ENCODE measurements at regions not wholly inside any gene's neighbourhood (a gene's known extent, or its start where the extent isn't known, plus 50 kb on each side); places are given as distances from the start of the nearest gene placed in this dataset.

DNA sequence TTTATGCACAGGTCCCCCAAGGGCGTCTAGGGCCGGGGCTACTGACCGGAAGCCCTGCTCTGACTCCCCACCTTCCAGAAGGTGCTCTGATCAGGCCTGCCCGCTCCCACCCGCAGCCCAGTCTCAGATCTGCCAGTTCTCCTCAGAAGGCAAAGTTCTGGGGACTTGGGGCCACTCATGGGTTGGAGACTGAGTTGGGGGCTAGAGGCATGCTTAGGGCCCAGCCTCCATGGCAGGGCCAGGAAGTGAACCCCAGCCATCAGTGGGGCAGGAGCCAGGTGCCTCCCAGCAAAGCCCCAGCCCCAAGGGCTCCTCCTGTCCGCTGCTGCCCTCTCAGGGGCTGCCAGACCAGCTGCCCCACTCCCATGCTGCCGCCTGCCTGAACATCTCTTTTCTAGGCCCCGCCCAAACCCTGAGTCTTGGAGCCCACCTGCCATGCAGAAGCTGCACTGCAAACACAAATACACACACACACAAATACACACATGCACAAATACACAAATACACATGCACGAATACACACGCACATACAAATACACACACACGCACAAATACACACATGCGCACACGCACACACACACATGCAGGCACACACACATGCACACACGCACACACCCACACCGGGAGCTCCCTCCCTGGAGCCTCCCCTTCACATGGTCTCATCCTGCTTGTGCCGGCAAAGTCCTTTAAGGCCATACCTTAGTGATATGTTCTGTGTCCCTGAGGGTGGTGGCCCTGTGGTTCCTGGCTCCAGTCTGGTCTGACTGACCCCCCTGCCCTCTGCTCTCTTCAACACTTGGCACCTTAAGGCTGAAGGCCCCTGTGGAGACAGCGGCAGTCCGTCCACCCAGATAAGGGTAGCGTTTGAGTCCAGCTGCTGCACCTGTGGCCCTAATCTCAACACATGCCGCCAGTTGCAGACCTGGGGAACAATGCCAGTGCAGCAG, 59.2 kb upstream of the KLF13 start:
- no peaks in the 10 kb centered on the region for H3K36me3 ChIP-seq (ENCODE audit: low read depth, low read length)
- no peaks in the 10 kb centered on the region for H3K27me3 ChIP-seq (ENCODE audit: low read length)
- no peaks in the 10 kb centered on the region for H3F3A ChIP-seq (ENCODE audit: low read length, unreplicated experiment)
- H2AFZ ChIP-seq (ENCODE audit: low read length) = no peak overlapping the region
- no peak overlapping the region for H3K4me2 ChIP-seq (ENCODE audit: low read length)
- BruUV-seq (replicated peaks) = no TSS peak
- no peak overlapping the region for H3K27ac ChIP-seq (ENCODE audit: low read length)
- H3K9ac ChIP-seq (ENCODE audit: low read length) = no peak overlapping the region
- no peaks in the 10 kb centered on the region for H3K9me2 ChIP-seq (replicated peaks; ENCODE audit: low read length)
- DNase-seq = no peak
- POLR2A ChIA-PET (ENCODE audit: unreplicated experiment) = no interaction called here
- no peak for ATAC-seq
- CTCF ChIA-PET = no interaction called here
- H3K4me3 ChIP-seq (ENCODE audit: low read length) = no peak overlapping the region
- H3K4me1 ChIP-seq (ENCODE audit: insufficient read depth, low read length) = no peaks in the 10 kb centered on the region
- H3K79me2 ChIP-seq (ENCODE audit: low read length) = no peaks in the 10 kb centered on the region
- intact Hi-C loops (cut with micrococcal nuclease) = no loop called here
- H4K20me1 ChIP-seq (ENCODE audit: low read length) = no peaks in the 10 kb centered on the region
- no peaks in the 10 kb centered on the region for H3K9me3 ChIP-seq (ENCODE audit: low read length)
- no peak for TF ChIP-seq EZH2 (IDR thresholded peaks at IDR 0.05; ENCODE audit: low read length, unreplicated experiment)
- no peak for TF ChIP-seq EZH2phosphoT487 (IDR thresholded peaks at IDR 0.05; ENCODE audit: borderline replicate concordance, low read length)
- TF ChIP-seq, protein P1, sequence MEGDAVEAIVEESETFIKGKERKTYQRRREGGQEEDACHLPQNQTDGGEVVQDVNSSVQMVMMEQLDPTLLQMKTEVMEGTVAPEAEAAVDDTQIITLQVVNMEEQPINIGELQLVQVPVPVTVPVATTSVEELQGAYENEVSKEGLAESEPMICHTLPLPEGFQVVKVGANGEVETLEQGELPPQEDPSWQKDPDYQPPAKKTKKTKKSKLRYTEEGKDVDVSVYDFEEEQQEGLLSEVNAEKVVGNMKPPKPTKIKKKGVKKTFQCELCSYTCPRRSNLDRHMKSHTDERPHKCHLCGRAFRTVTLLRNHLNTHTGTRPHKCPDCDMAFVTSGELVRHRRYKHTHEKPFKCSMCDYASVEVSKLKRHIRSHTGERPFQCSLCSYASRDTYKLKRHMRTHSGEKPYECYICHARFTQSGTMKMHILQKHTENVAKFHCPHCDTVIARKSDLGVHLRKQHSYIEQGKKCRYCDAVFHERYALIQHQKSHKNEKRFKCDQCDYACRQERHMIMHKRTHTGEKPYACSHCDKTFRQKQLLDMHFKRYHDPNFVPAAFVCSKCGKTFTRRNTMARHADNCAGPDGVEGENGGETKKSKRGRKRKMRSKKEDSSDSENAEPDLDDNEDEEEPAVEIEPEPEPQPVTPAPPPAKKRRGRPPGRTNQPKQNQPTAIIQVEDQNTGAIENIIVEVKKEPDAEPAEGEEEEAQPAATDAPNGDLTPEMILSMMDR (conservative IDR thresholded peaks at IDR 0.05; ENCODE audit: low read depth, low read length) = no peak

- ChIA-PET POLR2A (ENCODE audit: unreplicated experiment) (interaction anchor here (0.6 kb wide), 1 partner anchor 40 kb away, joined by 23 read pairs; no protein-coding TSS in a partner anchor), CTCF (no interaction called here)
- Histone ChIP-seq H3F3A (ENCODE audit: low read length, unreplicated experiment) (no peaks in the 10 kb centered on the region), H3K9me3 (ENCODE audit: low read length) (no peaks in the 10 kb centered on the region), H4K20me1 (ENCODE audit: low read length) (no peaks in the 10 kb centered on the region), H3K4me3 (ENCODE audit: low read length) (no peak overlapping the region), H2AFZ (ENCODE audit: low read length) (no peak overlapping the region), H3K36me3 (ENCODE audit: low read depth, low read length) (no peaks in the 10 kb centered on the region), H3K9me2 (replicated peaks; ENCODE audit: low read length) (no peaks in the 10 kb centered on the region), H3K4me2 (ENCODE audit: low read length) (no peak overlapping the region), H3K9ac (ENCODE audit: low read length) (no peak overlapping the region), H3K27me3 (ENCODE audit: low read length) (no peaks in the 10 kb centered on the region), H3K4me1 (ENCODE audit: insufficient read depth, low read length) (no peaks in the 10 kb centered on the region), H3K79me2 (ENCODE audit: low read length) (no peaks in the 10 kb centered on the region), H3K27ac (ENCODE audit: low read length) (no peak overlapping the region)
- DNase-seq (no peak), ATAC-seq (no peak)
- no peak for TF ChIP-seq EZH2 (IDR thresholded peaks at IDR 0.05; ENCODE audit: low read length, unreplicated experiment)
- no TSS peak for BruUV-seq (replicated peaks)
- intact Hi-C loops (cut with micrococcal nuclease) = no loop called here
Measured at GRCh38 chr15:31268108-31268501, 58.5 kb upstream of the KLF13 start.

- Histone ChIP-seq H3K4me1 (ENCODE audit: insufficient read depth, low read length) (no peaks in the 10 kb centered on the region), H3K27me3 (ENCODE audit: low read length) (no peaks in the 10 kb centered on the region), H3K79me2 (ENCODE audit: low read length) (no peaks in the 10 kb centered on the region), H3K36me3 (ENCODE audit: low read depth, low read length) (no peaks in the 10 kb centered on the region), H4K20me1 (ENCODE audit: low read length) (no peaks in the 10 kb centered on the region), H3K27ac (ENCODE audit: low read length) (no peak overlapping the region), H3K4me2 (ENCODE audit: low read length) (no peak overlapping the region), H3K9ac (ENCODE audit: low read length) (no peak overlapping the region), H2AFZ (ENCODE audit: low read length) (no peak overlapping the region), H3K9me3 (ENCODE audit: low read length) (no peaks in the 10 kb centered on the region), H3F3A (ENCODE audit: low read length, unreplicated experiment) (no peaks in the 10 kb centered on the region), H3K4me3 (ENCODE audit: low read length) (no peak overlapping the region), H3K9me2 (replicated peaks; ENCODE audit: low read length) (no peaks in the 10 kb centered on the region)
- CTCF ChIA-PET = no interaction called here
- POLR2A ChIA-PET (ENCODE audit: unreplicated experiment) = interaction anchor here (0.6 kb wide), 1 partner anchor 41 kb away, joined by 23 read pairs; no protein-coding TSS in a partner anchor
- no TSS peak for BruUV-seq (replicated peaks)
- ATAC-seq (no peak), DNase-seq (no peak)
- intact Hi-C loops (cut with micrococcal nuclease) = no loop called here
- TF ChIP-seq EZH2phosphoT487 (IDR thresholded peaks at IDR 0.05; ENCODE audit: borderline replicate concordance, low read length) (no peak), EZH2 (IDR thresholded peaks at IDR 0.05; ENCODE audit: low read length, unreplicated experiment) (no peak)
- TF ChIP-seq, protein P1 (conservative IDR thresholded peaks at IDR 0.05; ENCODE audit: low read depth, low read length) = no peak
Measured at GRCh38 chr15:31268911-31269784, 57.5 kb upstream of the KLF13 start.
